ENCODE measurements at regions not wholly inside any gene's neighbourhood (a gene's known extent, or its start where the extent isn't known, plus 50 kb on each side); places are given as distances from the start of the nearest gene placed in this dataset.
"Not testable (repeated sequence)": the region's sequence is repeated elsewhere in the genome, so short reads cannot be mapped to it uniquely, and the experiment has no call there.

- Histone ChIP-seq H3K36me3 (ENCODE audit: insufficient read depth in 1 of 2, low read depth in 1 of 2) (no peaks in the 10 kb centered on the region), H3K27ac (no peak overlapping the region), H3K9me3 (no peaks in the 10 kb centered on the region), H3K27me3 (ENCODE audit: insufficient read depth in 3 of 3, low read length in 2 of 3) (no peaks in the 10 kb centered on the region), H3K4me3 (no peak overlapping the region), H3K4me1 (no peaks in the 10 kb centered on the region)
- no peak for ATAC-seq
- intact Hi-C loops (cut with DNase I), result no loop called here
- DNase-seq, result no peak
- no peak for TF ChIP-seq CTCF (IDR thresholded peaks at IDR 0.05)
These were observed 1092.8 kb downstream of the SORCS3 start for GRCh38 chr10:105733924-105734323.

- Histone ChIP-seq H3K36me3 (ENCODE audit: insufficient read depth in 1 of 2, low read depth in 1 of 2) (no peaks in the 10 kb centered on the region), H3K4me3 (no peak overlapping the region), H3K4me1 (no peaks in the 10 kb centered on the region), H3K27ac (no peak overlapping the region), H3K27me3 (ENCODE audit: insufficient read depth in 3 of 3, low read length in 2 of 3) (no peaks in the 10 kb centered on the region), H3K9me3 (no peaks in the 10 kb centered on the region)
- no peak for TF ChIP-seq CTCF (IDR thresholded peaks at IDR 0.05)
- intact Hi-C loops (cut with DNase I), result no loop called here
- ATAC-seq (no peak), DNase-seq (no peak)
- 25 to 36% (median 26%) methylated on average over 1 of the region's 1 CpG for WGBS, 3 donors
These were observed 1088.3 kb downstream of the SORCS3 start for GRCh38 chr10:105729428-105729827.

GRCh38 chr10:105727586-105727985 lies 1086.5 kb downstream of the SORCS3 start:
- ATAC-seq; DNase-seq; intact Hi-C loops (cut with DNase I); H3K27me3 ChIP-seq (ENCODE audit: insufficient read depth in 3 of 3, low read length in 2 of 3); H3K27ac ChIP-seq; H3K4me3 ChIP-seq; H3K36me3 ChIP-seq (ENCODE audit: insufficient read depth in 1 of 2, low read depth in 1 of 2); H3K9me3 ChIP-seq; H3K4me1 ChIP-seq: not testable (repeated sequence)
- WGBS, 3 donors, result 36 to 44% (median 40%) methylated on average over 2 of the region's 2 CpGs

GRCh38 chr10:105727131-105727530 lies 1086.0 kb downstream of the SORCS3 start:
- WGBS, 3 donors, result 33 to 43% (median 34%) methylated on average over 2 of the region's 2 CpGs
- no peaks in the 10 kb centered on the region for H3K4me1 ChIP-seq
- no peak overlapping the region for H3K4me3 ChIP-seq
- ATAC-seq, result no peak
- no peak for DNase-seq
- no peaks in the 10 kb centered on the region for H3K9me3 ChIP-seq
- no peak for TF ChIP-seq CTCF (IDR thresholded peaks at IDR 0.05)
- no peak overlapping the region for H3K27ac ChIP-seq
- intact Hi-C loops (cut with DNase I), result no loop called here
- H3K36me3 ChIP-seq (ENCODE audit: insufficient read depth in 1 of 2, low read depth in 1 of 2), result no peaks in the 10 kb centered on the region
- H3K27me3 ChIP-seq (ENCODE audit: insufficient read depth in 3 of 3, low read length in 2 of 3), result no peaks in the 10 kb centered on the region

GRCh38 chr10:105726149-105726548 lies 1085.1 kb downstream of the SORCS3 start:
- no peak overlapping the region for H3K4me3 ChIP-seq
- TF ChIP-seq CTCF (IDR thresholded peaks at IDR 0.05), result no peak
- no peak overlapping the region for H3K27ac ChIP-seq
- H3K27me3 ChIP-seq (ENCODE audit: insufficient read depth in 3 of 3, low read length in 2 of 3), result no peaks in the 10 kb centered on the region
- H3K9me3 ChIP-seq, result no peaks in the 10 kb centered on the region
- H3K4me1 ChIP-seq, result no peaks in the 10 kb centered on the region
- 63 to 82% (median 71%) methylated on average over 3 of the region's 3 CpGs for WGBS, 3 donors
- intact Hi-C loops (cut with DNase I), result no loop called here
- ATAC-seq, result no peak
- no peak for DNase-seq
- H3K36me3 ChIP-seq (ENCODE audit: insufficient read depth in 1 of 2, low read depth in 1 of 2), result no peaks in the 10 kb centered on the region

Data from psoas muscle (tissue), 7 donors.